DND-41 (cell line): ENCODE measurements at regions not wholly inside any gene's neighbourhood (a gene's known extent, or its start where the extent isn't known, plus 50 kb on each side); places are given as distances from the start of the nearest gene placed in this dataset.

ENCODE experiments used
- CTCF ChIP-seq: IDR thresholded peaks from 2 replicates; pipeline ENCODE4 v1.5.1; 2012; ENCODE audit warnings: borderline replicate concordance, low read length, moderate library complexity, mild to moderate bottlenecking; ENCODE audit not compliant: poor library complexity, severe bottlenecking; ENCODE audit errors: extremely low read depth
- EZH2 ChIP-seq: IDR thresholded peaks from 3 replicates; pipeline ENCODE4 v1.6.1; 2012; ENCODE audit warnings: borderline replicate concordance, low read depth, mild to moderate bottlenecking, moderate library complexity, low read length, inconsistent platforms; ENCODE audit not compliant: severe bottlenecking

- TF ChIP-seq CTCF (no peak), EZH2 (no peak)
These were observed 240.1 kb upstream of the HDAC4 start for GRCh38 chr2:239640676-239641578.
